OCI-LY7 (cell line): ENCODE measurements at regions not wholly inside any gene's neighbourhood (a gene's known extent, or its start where the extent isn't known, plus 50 kb on each side); places are given as distances from the start of the nearest gene placed in this dataset.

Experiments
- CTCF ChIP-seq: fragments of 200-600 bp; sonication (generic); conservative IDR thresholded peaks from 2 replicates; pipeline ENCODE4 v1.5.1; 2014; ENCODE audit warnings: mild to moderate bottlenecking, antibody characterized with exemption, low read length, moderate library complexity, mixed read lengths
- EZH2phosphoT487 ChIP-seq: fragments of 200-600 bp; sonication (generic); IDR thresholded peaks from 2 replicates; pipeline ENCODE4 v1.6.1; 2018; ENCODE audit warnings: low read depth, borderline replicate concordance, mild to moderate bottlenecking, mixed run types, antibody characterized with exemption, low read length, moderate library complexity, mixed read lengths

- TF ChIP-seq CTCF = no peak
- TF ChIP-seq EZH2phosphoT487 = no peak
Observed at GRCh38 chr2:10201201-10201600, 78.7 kb downstream of the RRM2 start.
